ENCODE measurements at regions not wholly inside any gene's neighbourhood (a gene's known extent, or its start where the extent isn't known, plus 50 kb on each side); places are given as distances from the start of the nearest gene placed in this dataset.

DNA sequence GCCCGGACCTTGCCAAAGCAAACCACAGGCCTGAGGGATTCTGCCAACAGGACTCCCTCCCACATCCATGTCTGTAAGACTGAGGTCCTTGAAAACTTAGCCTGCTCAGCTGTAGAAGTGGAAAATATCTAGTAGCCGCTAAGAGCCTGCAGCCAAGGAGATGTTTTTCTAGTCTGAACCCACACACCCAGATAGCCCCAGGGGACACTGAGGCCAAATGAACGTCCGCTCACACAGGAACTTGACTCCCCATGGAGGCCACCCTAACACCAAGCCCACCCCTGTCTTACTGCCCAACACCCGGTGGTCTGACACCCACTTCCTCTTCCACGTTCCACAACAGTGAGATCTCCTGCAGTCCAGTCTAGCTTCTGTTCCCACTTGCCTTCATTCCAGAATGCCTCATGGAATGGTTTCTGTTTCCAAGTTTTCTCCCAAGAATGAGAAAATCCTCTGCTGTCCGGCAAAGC, 174.8 kb downstream of the PLPP3 start:
- H3K36me3 ChIP-seq (ENCODE audit: control insufficient read depth, insufficient read depth, low read length) = no peaks in the 10 kb centered on the region
- H3K27me3 ChIP-seq (replicated peaks; ENCODE audit: control insufficient read depth, insufficient read depth, low read length) = no peaks in the 10 kb centered on the region; the same call in 1 of the 2 replicates
- no peak overlapping the region for H3K4me3 ChIP-seq (replicated peaks; ENCODE audit: low read depth, low read length)
- no peak for DNase-seq (ENCODE audit: extremely low read depth, insufficient read length)
- no peak for TF ChIP-seq CTCF (IDR thresholded peaks at IDR 0.05; ENCODE audit: insufficient read depth, low read length, poor library complexity, severe bottlenecking)

DNA sequence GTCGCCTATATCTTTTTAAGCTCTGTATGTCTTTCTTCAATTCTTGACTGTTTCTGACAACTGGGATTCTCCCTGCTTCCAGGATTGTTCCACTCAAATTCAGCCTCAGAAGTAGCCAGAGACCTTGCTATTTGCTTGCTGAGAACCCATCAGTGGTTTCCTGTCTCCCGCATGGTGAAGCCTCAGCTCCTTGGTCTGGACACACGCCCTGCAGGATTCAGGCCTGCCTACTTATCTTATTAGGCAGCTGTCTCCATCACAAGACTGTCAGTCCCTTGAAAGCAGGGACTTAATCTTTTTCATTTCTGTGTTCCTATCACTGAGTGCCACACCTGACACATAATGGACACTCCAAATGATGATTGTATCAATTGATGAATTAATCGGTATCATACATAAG, 175.3 kb downstream of the PLPP3 start:
- Histone ChIP-seq H3K27me3 (replicated peaks; ENCODE audit: control insufficient read depth, insufficient read depth, low read length) (no peaks in the 10 kb centered on the region; the same call in 1 of the 2 replicates), H3K4me3 (replicated peaks; ENCODE audit: low read depth, low read length) (no peak overlapping the region), H3K36me3 (ENCODE audit: control insufficient read depth, insufficient read depth, low read length) (no peaks in the 10 kb centered on the region)
- TF ChIP-seq CTCF (IDR thresholded peaks at IDR 0.05; ENCODE audit: insufficient read depth, low read length, poor library complexity, severe bottlenecking) = no peak
- DNase-seq (ENCODE audit: extremely low read depth, insufficient read length) = no peak

- no peak for DNase-seq (ENCODE audit: extremely low read depth, insufficient read length)
- H3K4me3 ChIP-seq (replicated peaks; ENCODE audit: low read depth, low read length) = no peak overlapping the region
- no peaks in the 10 kb centered on the region for H3K27me3 ChIP-seq (replicated peaks; ENCODE audit: control insufficient read depth, insufficient read depth, low read length)
- TF ChIP-seq CTCF (IDR thresholded peaks at IDR 0.05; ENCODE audit: insufficient read depth, low read length, poor library complexity, severe bottlenecking) = no peak
- H3K36me3 ChIP-seq (ENCODE audit: control insufficient read depth, insufficient read depth, low read length) = no peaks in the 10 kb centered on the region
Measured at GRCh38 chr1:56403321-56403720, 176.0 kb downstream of the PLPP3 start.

- no peak overlapping the region for H3K4me3 ChIP-seq (replicated peaks; ENCODE audit: low read depth, low read length)
- DNase-seq (ENCODE audit: extremely low read depth, insufficient read length) = no peak
- TF ChIP-seq CTCF (IDR thresholded peaks at IDR 0.05; ENCODE audit: insufficient read depth, low read length, poor library complexity, severe bottlenecking) = no peak
- no peaks in the 10 kb centered on the region for H3K36me3 ChIP-seq (ENCODE audit: control insufficient read depth, insufficient read depth, low read length)
- no peaks in the 10 kb centered on the region for H3K27me3 ChIP-seq (replicated peaks; ENCODE audit: control insufficient read depth, insufficient read depth, low read length)
Measured at GRCh38 chr1:56401191-56401590, 178.2 kb downstream of the PLPP3 start.

- H3K36me3 ChIP-seq (ENCODE audit: control insufficient read depth, insufficient read depth, low read length) = no peaks in the 10 kb centered on the region
- no peak for TF ChIP-seq CTCF (IDR thresholded peaks at IDR 0.05; ENCODE audit: insufficient read depth, low read length, poor library complexity, severe bottlenecking)
- no peak for DNase-seq (ENCODE audit: extremely low read depth, insufficient read length)
- no peak overlapping the region for H3K4me3 ChIP-seq (replicated peaks; ENCODE audit: low read depth, low read length)
- H3K27me3 ChIP-seq (replicated peaks; ENCODE audit: control insufficient read depth, insufficient read depth, low read length) = no peaks in the 10 kb centered on the region
Measured at GRCh38 chr1:56400526-56400925, 178.8 kb downstream of the PLPP3 start.

GRCh38 chr1:56399795-56400194, 179.6 kb downstream of the PLPP3 start:
- Histone ChIP-seq H3K36me3 (ENCODE audit: control insufficient read depth, insufficient read depth, low read length) (no peaks in the 10 kb centered on the region), H3K27me3 (replicated peaks; ENCODE audit: control insufficient read depth, insufficient read depth, low read length) (no peaks in the 10 kb centered on the region), H3K4me3 (replicated peaks; ENCODE audit: low read depth, low read length) (no peak overlapping the region)
- no peak for DNase-seq (ENCODE audit: extremely low read depth, insufficient read length)
- no peak for TF ChIP-seq CTCF (IDR thresholded peaks at IDR 0.05; ENCODE audit: insufficient read depth, low read length, poor library complexity, severe bottlenecking)

Measured in GM06990 (cell line).